ENCODE measurements at regions not wholly inside any gene's neighbourhood (a gene's known extent, or its start where the extent isn't known, plus 50 kb on each side); places are given as distances from the start of the nearest gene placed in this dataset.

DNA sequence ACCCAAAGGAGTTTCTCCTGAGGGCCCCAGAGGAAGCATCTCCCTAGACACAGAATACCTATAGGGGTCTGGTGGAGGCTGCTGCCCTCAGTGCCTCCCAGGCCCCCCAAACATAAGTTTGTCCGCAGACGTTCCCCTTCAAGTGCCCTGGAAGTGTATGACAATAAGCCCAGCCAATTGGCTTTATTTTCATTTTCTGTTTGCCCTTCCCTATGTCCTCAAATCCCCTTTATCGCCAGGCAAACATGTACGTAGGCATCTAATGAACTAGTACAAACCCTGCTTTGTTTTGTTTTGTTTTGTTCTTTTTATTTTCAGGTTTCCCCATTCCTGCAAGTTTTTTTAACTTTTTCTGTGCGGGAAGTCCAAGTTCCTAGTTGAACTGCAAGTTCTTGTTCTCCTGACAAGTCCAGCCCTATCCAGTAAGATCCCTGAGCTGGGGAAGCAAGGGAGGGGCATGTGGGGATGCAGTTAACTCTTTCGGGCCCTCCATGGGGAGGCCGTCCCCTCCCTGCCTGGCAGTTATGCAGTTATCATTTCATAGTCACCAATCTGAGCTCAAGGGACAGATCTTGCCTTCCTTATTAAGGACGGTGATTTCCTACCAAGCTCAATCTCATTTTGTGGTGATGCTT is 141.9 kb downstream of the KCNA5 start:
- H3K36me3 ChIP-seq, result no peaks in the 10 kb centered on the region
- no peaks in the 10 kb centered on the region for H3K27me3 ChIP-seq (replicated peaks; ENCODE audit: insufficient read depth)
- TF ChIP-seq, protein P1, sequence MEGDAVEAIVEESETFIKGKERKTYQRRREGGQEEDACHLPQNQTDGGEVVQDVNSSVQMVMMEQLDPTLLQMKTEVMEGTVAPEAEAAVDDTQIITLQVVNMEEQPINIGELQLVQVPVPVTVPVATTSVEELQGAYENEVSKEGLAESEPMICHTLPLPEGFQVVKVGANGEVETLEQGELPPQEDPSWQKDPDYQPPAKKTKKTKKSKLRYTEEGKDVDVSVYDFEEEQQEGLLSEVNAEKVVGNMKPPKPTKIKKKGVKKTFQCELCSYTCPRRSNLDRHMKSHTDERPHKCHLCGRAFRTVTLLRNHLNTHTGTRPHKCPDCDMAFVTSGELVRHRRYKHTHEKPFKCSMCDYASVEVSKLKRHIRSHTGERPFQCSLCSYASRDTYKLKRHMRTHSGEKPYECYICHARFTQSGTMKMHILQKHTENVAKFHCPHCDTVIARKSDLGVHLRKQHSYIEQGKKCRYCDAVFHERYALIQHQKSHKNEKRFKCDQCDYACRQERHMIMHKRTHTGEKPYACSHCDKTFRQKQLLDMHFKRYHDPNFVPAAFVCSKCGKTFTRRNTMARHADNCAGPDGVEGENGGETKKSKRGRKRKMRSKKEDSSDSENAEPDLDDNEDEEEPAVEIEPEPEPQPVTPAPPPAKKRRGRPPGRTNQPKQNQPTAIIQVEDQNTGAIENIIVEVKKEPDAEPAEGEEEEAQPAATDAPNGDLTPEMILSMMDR (IDR thresholded peaks at IDR 0.05), result no peak
- H3K4me1 ChIP-seq (ENCODE audit: control insufficient read depth in 1 of 2, low read depth in 2 of 2), result peaks cover 0 to 10% of the 10 kb centered on the region in 2 donors
- ATAC-seq (ENCODE audit: insufficient number of reproducible peaks, low FRiP score, low read depth) (no peak), DNase-seq (ENCODE audit: low spot score) (no peak)
- peak overlapping the region; percentile 68 for H3K4me3 ChIP-seq
- peak overlapping the region; percentile 30 to 53 for H3K27ac ChIP-seq
- no peaks in the 10 kb centered on the region for H3K9me3 ChIP-seq

DNA sequence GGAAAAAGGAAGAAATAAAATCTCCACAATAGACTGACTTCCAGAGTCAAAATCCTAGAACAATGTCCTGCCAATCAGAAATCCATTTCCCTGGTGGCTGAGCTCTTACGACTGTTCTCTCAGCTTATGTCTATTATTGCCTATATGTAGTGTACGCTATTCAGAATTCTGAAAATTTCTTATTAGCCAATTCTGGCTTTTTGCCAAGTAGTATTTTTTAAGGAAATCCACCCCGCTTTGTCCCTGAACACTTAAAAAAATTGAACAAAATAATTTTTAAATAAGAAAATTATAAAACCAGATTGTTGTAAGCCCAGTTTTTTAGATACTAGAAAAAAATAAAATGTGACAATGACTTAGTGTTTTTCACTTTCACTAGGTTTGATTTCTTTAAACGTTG is 143.0 kb downstream of the KCNA5 start:
- Histone ChIP-seq H3K27ac (no peak overlapping the region), H3K4me1 (ENCODE audit: control insufficient read depth in 1 of 2, low read depth in 2 of 2) (peaks cover 0 to 10% of the 10 kb centered on the region in 2 donors), H3K27me3 (replicated peaks; ENCODE audit: insufficient read depth) (no peaks in the 10 kb centered on the region), H3K4me3 (no peak overlapping the region), H3K36me3 (no peaks in the 10 kb centered on the region), H3K9me3 (no peaks in the 10 kb centered on the region)
- no peak for DNase-seq (ENCODE audit: low spot score)
- TF ChIP-seq, protein P1 (IDR thresholded peaks at IDR 0.05), result no peak
- ATAC-seq (ENCODE audit: insufficient number of reproducible peaks, low FRiP score, low read depth), result no peak

DNA sequence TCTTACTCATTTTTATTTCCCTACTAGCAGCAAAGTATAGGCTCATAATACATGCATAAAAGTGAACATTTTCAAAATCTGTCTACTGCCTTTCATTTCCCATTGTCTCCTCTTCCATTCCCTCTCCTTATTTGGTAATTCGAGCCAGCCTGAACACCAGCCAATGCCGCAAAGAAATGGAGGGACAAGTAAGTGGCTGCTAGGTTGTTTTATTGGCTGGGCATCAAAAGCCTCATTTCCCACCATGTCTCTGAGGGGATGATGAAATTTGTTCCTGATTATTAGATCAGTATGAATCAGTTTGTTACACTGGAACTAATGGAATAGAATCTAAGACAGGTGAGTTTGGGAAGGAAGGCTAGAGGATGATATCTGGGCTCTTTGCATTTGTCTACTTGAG is 143.5 kb downstream of the KCNA5 start:
- Histone ChIP-seq H3K27me3 (replicated peaks; ENCODE audit: insufficient read depth) (no peaks in the 10 kb centered on the region), H3K4me1 (ENCODE audit: control insufficient read depth in 1 of 2, low read depth in 2 of 2) (peaks cover 0 to 10% of the 10 kb centered on the region in 2 donors), H3K36me3 (no peaks in the 10 kb centered on the region), H3K4me3 (no peak overlapping the region), H3K9me3 (no peaks in the 10 kb centered on the region), H3K27ac (no peak overlapping the region)
- ATAC-seq (ENCODE audit: insufficient number of reproducible peaks, low FRiP score, low read depth), result no peak
- no peak for DNase-seq (ENCODE audit: low spot score)
- TF ChIP-seq, protein P1 (IDR thresholded peaks at IDR 0.05), result no peak

DNA sequence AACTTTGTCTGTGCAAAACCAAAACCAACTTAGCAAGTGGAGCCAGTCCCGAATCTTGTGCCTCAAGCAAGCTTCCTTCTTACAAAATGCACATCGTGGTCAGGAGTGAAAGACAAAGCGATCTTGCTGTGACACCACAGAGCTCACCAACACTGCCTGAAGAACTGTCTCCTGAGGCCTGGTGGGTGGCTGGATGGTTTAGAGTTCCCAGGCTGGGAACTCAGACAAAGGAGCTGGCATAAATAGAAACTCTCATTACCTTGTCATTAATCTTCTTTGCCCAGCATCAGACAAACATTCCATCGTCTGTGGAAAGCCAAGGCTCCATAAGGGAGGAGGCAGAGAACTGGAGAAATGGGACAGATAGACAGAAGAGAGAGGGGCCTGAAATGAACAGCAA is 144.8 kb downstream of the KCNA5 start:
- Histone ChIP-seq H3K9me3 (no peaks in the 10 kb centered on the region), H3K36me3 (no peaks in the 10 kb centered on the region), H3K27me3 (replicated peaks; ENCODE audit: insufficient read depth) (no peaks in the 10 kb centered on the region), H3K27ac (no peak overlapping the region), H3K4me3 (no peak overlapping the region), H3K4me1 (ENCODE audit: control insufficient read depth in 1 of 2, low read depth in 2 of 2) (peaks cover 0 to 10% of the 10 kb centered on the region in 2 donors)
- TF ChIP-seq, protein P1 (IDR thresholded peaks at IDR 0.05), result no peak
- ATAC-seq (ENCODE audit: insufficient number of reproducible peaks, low FRiP score, low read depth), result no peak
- DNase-seq (ENCODE audit: low spot score), result no peak

DNA sequence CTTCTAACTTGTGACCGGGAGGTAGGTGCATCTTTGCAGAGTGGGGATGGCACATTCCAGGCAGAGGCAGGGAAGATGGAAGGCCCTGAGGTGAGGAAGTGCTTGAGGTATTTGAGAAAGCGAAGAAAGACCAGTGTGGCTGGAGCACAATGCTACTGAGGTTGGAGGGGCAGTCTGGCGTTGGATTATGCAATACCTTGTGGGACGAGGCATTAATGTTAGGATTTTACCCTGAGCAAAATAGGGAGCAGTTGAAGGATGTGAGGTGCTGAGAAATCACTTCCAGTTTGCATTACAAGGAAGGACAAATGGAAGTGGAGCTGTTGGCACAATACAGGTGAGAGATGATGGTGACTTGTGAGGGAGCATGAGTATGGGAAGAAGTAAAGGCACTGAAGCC is 145.5 kb downstream of the KCNA5 start:
- TF ChIP-seq, protein P1 (IDR thresholded peaks at IDR 0.05), result no peak
- no peak for ATAC-seq (ENCODE audit: insufficient number of reproducible peaks, low FRiP score, low read depth)

More for the DNA sequence above, 145.5 kb downstream of the KCNA5 start:
- Histone ChIP-seq H3K4me3 (no peak overlapping the region), H3K4me1 (ENCODE audit: control insufficient read depth in 1 of 2, low read depth in 2 of 2) (peaks cover 0 to 10% of the 10 kb centered on the region in 2 donors), H3K27me3 (replicated peaks; ENCODE audit: insufficient read depth) (no peaks in the 10 kb centered on the region), H3K36me3 (no peaks in the 10 kb centered on the region), H3K27ac (no peak overlapping the region), H3K9me3 (no peaks in the 10 kb centered on the region)
- DNase-seq (ENCODE audit: low spot score), result no peak

Data from thoracic aorta (tissue), 2 donors.